ENCODE measurements at regions not wholly inside any gene's neighbourhood (a gene's known extent, or its start where the extent isn't known, plus 50 kb on each side); places are given as distances from the start of the nearest gene placed in this dataset.

DNA sequence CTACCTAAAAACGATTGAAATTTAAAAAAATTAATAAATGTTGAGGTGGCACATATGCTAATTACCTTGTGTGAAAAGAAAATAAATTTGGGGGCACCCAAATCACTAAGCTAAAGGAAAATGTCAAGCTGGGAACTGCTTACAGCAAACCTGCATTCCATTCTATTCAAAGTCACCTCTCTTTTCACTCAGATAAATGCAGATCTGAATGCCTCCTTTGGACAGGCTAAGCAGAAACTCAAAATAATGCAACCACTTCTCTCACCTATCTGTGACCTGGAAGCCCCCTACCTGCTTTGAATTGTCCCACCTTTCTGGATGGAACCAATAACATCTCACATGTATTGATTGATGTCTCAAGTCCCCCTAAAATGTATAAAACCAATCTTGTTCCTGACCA, 628.7 kb downstream of the AMY1C start:
- no peak overlapping the region for H3K4me3 ChIP-seq (replicated peaks; ENCODE audit: low read depth, low read length)
- DNase-seq (ENCODE audit: low read depth): no peak
- TF ChIP-seq, protein P1, sequence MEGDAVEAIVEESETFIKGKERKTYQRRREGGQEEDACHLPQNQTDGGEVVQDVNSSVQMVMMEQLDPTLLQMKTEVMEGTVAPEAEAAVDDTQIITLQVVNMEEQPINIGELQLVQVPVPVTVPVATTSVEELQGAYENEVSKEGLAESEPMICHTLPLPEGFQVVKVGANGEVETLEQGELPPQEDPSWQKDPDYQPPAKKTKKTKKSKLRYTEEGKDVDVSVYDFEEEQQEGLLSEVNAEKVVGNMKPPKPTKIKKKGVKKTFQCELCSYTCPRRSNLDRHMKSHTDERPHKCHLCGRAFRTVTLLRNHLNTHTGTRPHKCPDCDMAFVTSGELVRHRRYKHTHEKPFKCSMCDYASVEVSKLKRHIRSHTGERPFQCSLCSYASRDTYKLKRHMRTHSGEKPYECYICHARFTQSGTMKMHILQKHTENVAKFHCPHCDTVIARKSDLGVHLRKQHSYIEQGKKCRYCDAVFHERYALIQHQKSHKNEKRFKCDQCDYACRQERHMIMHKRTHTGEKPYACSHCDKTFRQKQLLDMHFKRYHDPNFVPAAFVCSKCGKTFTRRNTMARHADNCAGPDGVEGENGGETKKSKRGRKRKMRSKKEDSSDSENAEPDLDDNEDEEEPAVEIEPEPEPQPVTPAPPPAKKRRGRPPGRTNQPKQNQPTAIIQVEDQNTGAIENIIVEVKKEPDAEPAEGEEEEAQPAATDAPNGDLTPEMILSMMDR (IDR thresholded peaks at IDR 0.05; ENCODE audit: low read length, missing control alignments): no peak

DNA sequence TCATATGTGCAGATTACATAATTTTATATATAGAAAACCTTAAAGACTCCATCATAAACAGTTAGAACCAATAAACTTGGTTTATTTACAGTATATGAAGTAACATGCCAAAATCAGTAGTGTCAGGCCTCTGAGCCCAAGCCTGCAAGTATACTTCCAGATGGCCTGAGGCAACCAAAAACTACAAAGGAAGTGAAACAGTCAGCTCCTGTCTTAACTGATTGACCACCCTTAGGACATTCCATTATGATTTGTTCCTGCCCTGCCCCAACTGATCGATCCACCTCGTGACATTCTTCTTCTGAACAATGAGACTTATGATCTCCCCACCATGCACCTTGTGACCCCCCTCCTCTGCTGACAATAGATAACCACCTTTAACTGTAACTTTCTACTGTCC, 630.3 kb downstream of the AMY1C start:
- H3K4me3 ChIP-seq (replicated peaks; ENCODE audit: low read depth, low read length): no peak overlapping the region
- TF ChIP-seq, protein P1 (IDR thresholded peaks at IDR 0.05; ENCODE audit: low read length, missing control alignments): no peak
- DNase-seq (ENCODE audit: low read depth): no peak

DNA sequence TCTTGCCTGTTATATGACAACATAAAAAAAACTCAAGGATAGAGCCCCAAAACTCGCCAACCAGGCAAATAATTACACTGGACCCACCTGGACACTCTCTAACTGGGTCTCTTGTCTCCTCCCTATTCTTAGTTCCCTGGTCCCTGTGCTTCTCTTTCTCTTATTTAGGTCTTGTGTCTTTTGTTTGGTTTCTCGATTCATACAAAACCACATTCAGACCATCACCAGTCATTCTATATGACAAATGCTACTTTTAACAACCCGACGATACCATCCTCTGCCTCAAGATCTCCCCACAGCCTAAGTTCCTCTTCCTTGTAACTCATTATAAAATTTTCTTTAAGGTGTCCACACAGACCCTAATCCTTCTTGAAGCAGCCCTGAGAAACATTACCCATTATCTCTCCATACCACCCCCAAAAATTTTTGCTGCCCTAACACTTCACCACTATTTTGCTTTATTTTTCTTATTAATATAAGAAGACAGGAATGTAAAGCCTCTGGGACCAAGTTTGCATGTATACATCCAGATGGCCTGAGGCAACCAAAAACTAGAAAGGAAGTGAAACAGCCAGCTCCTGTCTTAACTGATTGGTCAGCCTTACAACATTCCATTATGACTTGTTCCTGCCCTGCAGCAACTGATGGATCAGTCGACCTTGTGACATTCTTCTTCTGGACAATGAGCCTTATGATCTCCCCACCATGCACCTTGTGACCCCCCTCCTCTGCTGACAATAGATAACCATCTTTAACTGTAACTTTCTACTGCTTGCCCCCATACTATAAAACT, 638.2 kb downstream of the AMY1C start:
- H3K4me3 ChIP-seq (replicated peaks; ENCODE audit: low read depth, low read length): no peak overlapping the region
- DNase-seq (ENCODE audit: low read depth): no peak
- TF ChIP-seq, protein P1 (IDR thresholded peaks at IDR 0.05; ENCODE audit: low read length, missing control alignments): no peak

DNA sequence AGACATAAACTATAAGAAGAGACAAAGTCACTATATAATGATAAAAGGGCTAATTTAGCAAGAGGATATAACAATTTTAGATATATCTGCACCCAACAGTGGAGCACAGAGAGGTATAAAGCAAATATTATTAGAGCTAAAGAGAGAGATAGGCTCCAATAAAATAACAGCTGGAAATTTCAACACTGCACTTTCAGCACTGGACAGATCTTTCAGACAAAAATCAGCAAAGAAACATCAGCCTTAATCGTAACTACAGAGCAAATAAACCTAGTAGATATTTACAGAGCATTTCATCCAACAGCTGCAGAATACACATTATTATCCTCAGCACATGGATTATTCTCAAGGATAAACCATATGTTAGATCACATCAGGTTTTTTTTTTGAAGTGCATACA, 642.9 kb downstream of the AMY1C start:
- no peak overlapping the region for H3K4me3 ChIP-seq (replicated peaks; ENCODE audit: low read depth, low read length)
- no peak for DNase-seq (ENCODE audit: low read depth)
- TF ChIP-seq, protein P1 (IDR thresholded peaks at IDR 0.05; ENCODE audit: low read length, missing control alignments): no peak

DNA sequence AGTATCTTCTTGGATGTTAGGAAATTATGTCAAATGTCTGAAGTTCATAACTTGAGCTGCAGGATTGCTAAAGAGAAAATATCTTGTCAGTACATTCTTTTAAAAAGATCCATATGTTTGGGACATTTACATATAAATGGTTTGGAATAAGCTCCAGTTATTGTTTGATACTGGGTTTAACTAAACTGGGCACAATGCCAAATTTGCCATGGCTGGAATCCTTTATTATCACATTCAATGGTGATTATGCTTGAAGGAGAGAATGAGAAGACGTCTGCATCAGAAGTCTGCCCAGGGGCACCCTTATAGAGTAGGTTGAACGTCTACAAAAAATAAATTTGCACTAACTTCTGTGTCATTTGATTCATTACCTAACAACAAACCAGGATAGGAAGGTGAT, 652.5 kb downstream of the AMY1C start:
- TF ChIP-seq, protein P1 (IDR thresholded peaks at IDR 0.05; ENCODE audit: low read length, missing control alignments): no peak
- no peak overlapping the region for H3K4me3 ChIP-seq (replicated peaks; ENCODE audit: low read depth, low read length)
- no peak for DNase-seq (ENCODE audit: low read depth)

DNA sequence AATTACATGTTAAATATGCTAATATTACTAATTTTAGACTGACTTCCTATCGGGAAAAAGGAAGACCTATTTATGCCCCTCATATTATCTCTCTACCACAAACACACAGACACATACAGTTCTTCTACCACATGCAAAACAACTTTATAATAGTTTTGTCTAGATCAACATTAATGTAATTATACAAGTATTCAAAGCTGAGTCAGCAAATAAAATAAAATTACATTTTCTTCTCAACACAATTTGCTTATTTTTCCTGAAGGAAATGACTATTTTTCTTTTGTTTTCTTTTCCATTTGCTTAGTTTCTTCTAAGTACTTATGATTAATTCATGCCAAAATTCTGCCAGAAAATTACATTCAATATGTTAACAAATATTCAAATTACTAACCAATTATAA, 654.2 kb downstream of the AMY1C start:
- no peak for DNase-seq (ENCODE audit: low read depth)
- TF ChIP-seq, protein P1 (IDR thresholded peaks at IDR 0.05; ENCODE audit: low read length, missing control alignments): no peak
- H3K4me3 ChIP-seq (replicated peaks; ENCODE audit: low read depth, low read length): no peak overlapping the region

DNA sequence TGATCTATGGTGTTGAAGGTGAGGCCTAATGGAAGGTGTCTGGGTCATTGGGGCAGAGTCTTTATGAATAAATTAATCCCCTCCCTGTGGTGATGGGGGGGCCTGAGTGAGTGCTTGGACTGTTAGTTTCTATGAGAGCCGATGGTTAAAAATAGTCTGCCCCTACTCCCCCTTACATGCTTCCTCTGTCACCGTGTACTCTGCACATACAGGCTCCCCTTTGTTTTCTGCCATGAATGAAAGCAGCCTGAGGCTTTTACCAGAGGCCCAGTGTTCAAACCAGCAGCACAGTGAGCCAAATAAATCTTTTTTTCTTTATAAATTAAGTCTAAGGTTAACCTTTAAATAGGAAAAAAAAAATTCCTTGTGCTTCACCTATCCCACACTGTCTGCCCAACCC, 657.0 kb downstream of the AMY1C start:
- DNase-seq (ENCODE audit: low read depth): no peak
- no peak overlapping the region for H3K4me3 ChIP-seq (replicated peaks; ENCODE audit: low read depth, low read length)
- TF ChIP-seq, protein P1 (IDR thresholded peaks at IDR 0.05; ENCODE audit: low read length, missing control alignments): no peak
